HUES64 (cell line): ENCODE measurements at regions not wholly inside any gene's neighbourhood (a gene's known extent, or its start where the extent isn't known, plus 50 kb on each side); places are given as distances from the start of the nearest gene placed in this dataset.

ENCODE experiments used
- H3K27ac ChIP-seq: 2 replicates; pipeline ENCODE4 v1.7.0; 2013; ENCODE audit warnings: low read depth, low read length, inconsistent platforms
- H3K27me3 ChIP-seq: 2 replicates; pipeline ENCODE4 v1.6.1; 2013; ENCODE audit warnings: mild to moderate bottlenecking, low read length; ENCODE audit not compliant: insufficient read depth
- H3K36me3 ChIP-seq: 2 replicates; pipeline ENCODE4 v1.6.1; 2013; ENCODE audit warnings: mild to moderate bottlenecking, low read length; ENCODE audit not compliant: insufficient read depth
- H3K4me1 ChIP-seq: 2 replicates; pipeline ENCODE4 v1.6.1; 2013; ENCODE audit warnings: mild to moderate bottlenecking, low read length, moderate library complexity; ENCODE audit not compliant: insufficient read depth
- H3K4me3 ChIP-seq: 2 replicates; pipeline ENCODE4 v1.5.1; 2013; ENCODE audit warnings: mild to moderate bottlenecking, low read length, moderate library complexity
- H3K9ac ChIP-seq: 2 replicates; pipeline ENCODE4 v1.6.1; 2013; ENCODE audit warnings: mild to moderate bottlenecking, low read depth, low read length
- H3K9me3 ChIP-seq: 2 replicates; pipeline ENCODE4 v1.6.1; 2013; ENCODE audit warnings: low read depth, low read length; ENCODE audit not compliant: insufficient read depth
- WGBS: fragments of 150-250, 120-280 bp; methylation state at CpG from one replicate; pipeline ENCODE4 v1.1.7; 2013; ENCODE audit warnings: missing lambda C conversion rate; 5-methylcytosine and 5-hydroxymethylcytosine counted together

- Histone ChIP-seq H3K4me1 (no peaks in the 10 kb centered on the region), H3K4me3 (no peak overlapping the region), H3K27me3 (no peaks in the 10 kb centered on the region), H3K9me3 (no peaks in the 10 kb centered on the region), H3K36me3 (no peaks in the 10 kb centered on the region), H3K9ac (no peak overlapping the region), H3K27ac (no peak overlapping the region)
Measured at GRCh38 chr9:108419379-108419778, 436.4 kb downstream of the ACTL7B start.

DNA sequence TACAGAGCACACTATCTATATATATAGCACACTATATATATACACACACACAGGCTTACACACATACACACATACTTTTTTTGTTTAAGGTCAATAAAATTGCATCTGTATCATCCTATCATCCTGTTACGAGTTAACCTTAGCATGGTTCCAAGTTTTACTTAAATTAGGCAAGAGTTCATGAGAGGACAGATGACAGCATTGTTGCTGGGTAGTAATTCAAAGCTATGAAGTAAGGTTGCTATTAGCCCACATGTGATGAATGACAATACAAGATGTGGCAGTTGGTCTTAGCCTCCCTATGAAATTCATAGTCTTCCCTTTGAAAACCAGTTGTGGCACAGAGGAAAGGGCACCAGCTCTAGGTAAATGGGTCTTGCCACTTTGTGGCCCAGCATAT lies 438.1 kb downstream of the ACTL7B start:
- WGBS, result 92% methylated on average over 1 of the region's 1 CpG
- no peaks in the 10 kb centered on the region for H3K9me3 ChIP-seq

DNA sequence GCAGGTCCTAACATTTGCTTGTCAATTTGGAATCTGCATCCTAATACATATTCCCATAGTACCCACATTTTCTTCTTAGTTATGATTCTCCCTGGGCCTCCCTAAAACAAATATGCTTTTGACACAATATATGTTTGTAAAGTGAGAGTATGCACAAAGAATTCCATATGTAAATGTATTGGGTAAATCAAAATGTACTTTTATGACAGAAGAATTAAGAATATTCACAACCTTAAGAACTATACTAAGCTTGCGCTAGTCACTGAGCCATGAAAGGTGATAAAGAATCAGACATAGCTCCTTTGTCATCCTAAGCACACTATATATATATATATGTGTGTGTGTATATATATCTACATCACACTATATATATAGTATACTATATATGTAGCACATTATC lies 438.5 kb downstream of the ACTL7B start:
- H3K4me3 ChIP-seq, result no peak overlapping the region
- WGBS, result no CpG with 5 or more reads among the region's 1 CpG
- no peaks in the 10 kb centered on the region for H3K4me1 ChIP-seq
- no peaks in the 10 kb centered on the region for H3K27me3 ChIP-seq
- no peak overlapping the region for H3K27ac ChIP-seq
- H3K9ac ChIP-seq, result no peak overlapping the region
- no peaks in the 10 kb centered on the region for H3K36me3 ChIP-seq
- no peaks in the 10 kb centered on the region for H3K9me3 ChIP-seq

More for the DNA sequence above, 438.1 kb downstream of the ACTL7B start:
- no peak overlapping the region for H3K4me3 ChIP-seq
- H3K27me3 ChIP-seq, result no peaks in the 10 kb centered on the region
- no peaks in the 10 kb centered on the region for H3K36me3 ChIP-seq
- H3K27ac ChIP-seq, result no peak overlapping the region
- H3K9ac ChIP-seq, result no peak overlapping the region
- no peaks in the 10 kb centered on the region for H3K4me1 ChIP-seq

DNA sequence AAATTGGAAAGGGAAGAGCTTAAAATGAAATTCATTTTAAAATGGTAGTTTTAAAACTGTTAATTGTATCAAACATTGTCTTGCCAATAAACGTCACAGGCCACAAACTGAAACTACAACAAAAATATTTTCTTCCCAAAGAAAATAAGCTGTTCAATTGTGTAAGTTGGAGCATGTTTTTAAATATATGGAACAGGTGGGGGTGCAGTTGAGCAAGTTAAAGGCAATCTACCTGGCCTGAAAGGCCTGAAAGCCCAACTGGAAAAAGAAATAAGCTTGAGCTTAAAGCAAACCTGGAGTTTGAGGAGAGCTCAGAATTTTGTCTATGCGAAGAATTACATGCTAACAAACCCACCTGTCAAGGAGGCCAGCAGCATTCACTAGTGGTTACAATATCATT lies 439.5 kb downstream of the ACTL7B start:
- H3K9me3 ChIP-seq, result no peaks in the 10 kb centered on the region
- no peaks in the 10 kb centered on the region for H3K27me3 ChIP-seq
- no peaks in the 10 kb centered on the region for H3K36me3 ChIP-seq
- 100% methylated on average over 1 of the region's 2 CpGs for WGBS
- no peak overlapping the region for H3K9ac ChIP-seq
- H3K4me3 ChIP-seq, result no peak overlapping the region
- no peak overlapping the region for H3K27ac ChIP-seq
- no peaks in the 10 kb centered on the region for H3K4me1 ChIP-seq

DNA sequence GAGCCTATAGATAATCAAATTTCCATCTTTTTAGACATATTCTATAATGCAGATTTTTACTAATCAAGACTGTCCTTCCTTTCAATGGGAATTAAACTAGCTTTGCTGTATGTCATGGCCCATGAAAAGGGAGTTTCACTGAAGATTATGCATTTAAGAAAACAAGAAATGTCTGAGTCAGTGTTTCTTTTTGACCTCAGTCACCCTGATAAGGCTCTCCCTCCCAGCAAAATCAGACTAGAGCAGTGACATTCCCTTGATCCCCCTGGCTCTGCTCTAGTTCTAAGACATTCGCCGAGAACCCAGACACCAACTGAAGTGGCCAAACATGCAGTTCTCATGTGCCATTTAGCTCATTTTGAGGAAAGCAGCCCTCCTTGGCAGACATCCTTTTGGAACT lies 442.0 kb downstream of the ACTL7B start:
- no peak overlapping the region for H3K9ac ChIP-seq
- whole genome bisulfite sequencing, result 93% methylated on average over 2 of the region's 2 CpGs
- no peak overlapping the region for H3K27ac ChIP-seq
- no peaks in the 10 kb centered on the region for H3K27me3 ChIP-seq
- H3K9me3 ChIP-seq, result no peaks in the 10 kb centered on the region
- no peaks in the 10 kb centered on the region for H3K36me3 ChIP-seq
- H3K4me3 ChIP-seq, result no peak overlapping the region
- no peaks in the 10 kb centered on the region for H3K4me1 ChIP-seq

GRCh38 chr9:108412755-108413154 lies 443.0 kb downstream of the ACTL7B start:
- 75% methylated on average over 4 of the region's 4 CpGs for WGBS
- Histone ChIP-seq H3K4me1 (no peaks in the 10 kb centered on the region), H3K9ac (no peak overlapping the region), H3K27me3 (no peaks in the 10 kb centered on the region), H3K4me3 (no peak overlapping the region), H3K36me3 (no peaks in the 10 kb centered on the region), H3K9me3 (no peaks in the 10 kb centered on the region), H3K27ac (no peak overlapping the region)

- no peak overlapping the region for H3K27ac ChIP-seq
- 92% methylated on average over 1 of the region's 1 CpG for WGBS
- no peaks in the 10 kb centered on the region for H3K4me1 ChIP-seq
- no peak overlapping the region for H3K4me3 ChIP-seq
- H3K36me3 ChIP-seq, result no peaks in the 10 kb centered on the region
- H3K27me3 ChIP-seq, result no peaks in the 10 kb centered on the region
- H3K9ac ChIP-seq, result no peak overlapping the region
- H3K9me3 ChIP-seq, result no peaks in the 10 kb centered on the region
Measured at GRCh38 chr9:108411632-108412031, 444.2 kb downstream of the ACTL7B start.

- H3K4me1 ChIP-seq, result no peaks in the 10 kb centered on the region
- H3K27ac ChIP-seq, result no peak overlapping the region
- no peaks in the 10 kb centered on the region for H3K9me3 ChIP-seq
- no peak overlapping the region for H3K4me3 ChIP-seq
- H3K9ac ChIP-seq, result no peak overlapping the region
- H3K36me3 ChIP-seq, result no peaks in the 10 kb centered on the region
- no peaks in the 10 kb centered on the region for H3K27me3 ChIP-seq
- WGBS, result no CpG with 5 or more reads among the region's 1 CpG
Measured at GRCh38 chr9:108410161-108410560, 445.6 kb downstream of the ACTL7B start.

GRCh38 chr9:108400297-108400696 lies 455.5 kb downstream of the ACTL7B start:
- no peaks in the 10 kb centered on the region for H3K36me3 ChIP-seq
- H3K4me1 ChIP-seq, result no peaks in the 10 kb centered on the region
- H3K9ac ChIP-seq, result no peak overlapping the region
- no peak overlapping the region for H3K4me3 ChIP-seq
- H3K27ac ChIP-seq, result no peak overlapping the region
- no peaks in the 10 kb centered on the region for H3K27me3 ChIP-seq
- H3K9me3 ChIP-seq, result 0 out of 2 replicates have a peak, but pooled peaks cover 4% of the 10 kb centered on the region

DNA sequence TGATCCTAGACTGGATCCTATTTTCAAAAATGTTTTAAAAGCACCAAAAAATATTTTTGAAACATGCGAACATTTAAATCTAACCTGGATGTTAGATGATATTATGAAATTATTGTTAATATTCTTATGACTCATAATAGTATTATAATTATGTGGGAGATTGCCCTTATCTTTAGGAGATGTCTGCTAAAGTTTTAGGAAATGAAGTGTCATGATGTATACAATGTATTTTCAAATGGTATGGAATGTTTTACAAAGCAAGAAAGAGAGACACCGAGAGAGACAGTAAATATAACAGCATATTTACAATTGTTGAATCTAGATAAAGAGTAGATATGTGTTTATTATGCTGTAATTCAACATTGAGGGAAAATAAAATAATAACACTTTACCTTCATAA lies 455.9 kb downstream of the ACTL7B start:
- no peak overlapping the region for H3K4me3 ChIP-seq
- WGBS, result 100% methylated on average over 1 of the region's 2 CpGs
- H3K36me3 ChIP-seq, result no peaks in the 10 kb centered on the region
- H3K27me3 ChIP-seq, result no peaks in the 10 kb centered on the region
- H3K9ac ChIP-seq, result no peak overlapping the region
- no peak overlapping the region for H3K27ac ChIP-seq
- no peaks in the 10 kb centered on the region for H3K4me1 ChIP-seq
- H3K9me3 ChIP-seq, result 0 out of 2 replicates have a peak, but pooled peaks cover 4% of the 10 kb centered on the region

GRCh38 chr9:108397286-108397685 lies 458.5 kb downstream of the ACTL7B start:
- no peaks in the 10 kb centered on the region for H3K4me1 ChIP-seq
- no peak overlapping the region for H3K9ac ChIP-seq
- no peak overlapping the region for H3K4me3 ChIP-seq
- no peak overlapping the region for H3K27ac ChIP-seq
- H3K9me3 ChIP-seq, result 0 out of 2 replicates have a peak, but pooled peaks cover 4% of the 10 kb centered on the region
- no peaks in the 10 kb centered on the region for H3K27me3 ChIP-seq
- no peaks in the 10 kb centered on the region for H3K36me3 ChIP-seq

DNA sequence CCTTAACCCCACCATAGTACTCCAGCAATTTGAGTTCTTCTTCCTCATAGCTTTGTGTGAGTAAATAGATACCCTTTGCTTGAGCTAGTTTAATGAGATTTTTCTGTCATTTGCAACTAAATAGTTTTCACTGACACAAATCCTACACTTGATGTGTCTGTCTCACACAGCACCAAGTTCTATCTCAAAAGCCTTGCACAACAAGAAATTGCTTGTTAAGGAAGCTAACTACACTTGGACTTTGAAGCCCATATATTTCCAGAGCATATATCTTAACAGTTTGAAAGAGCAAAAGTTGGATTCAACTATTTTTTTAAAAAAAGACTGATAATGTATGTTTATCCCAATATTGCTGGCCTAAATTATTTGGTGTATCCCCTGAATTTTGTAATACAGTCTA lies 459.2 kb downstream of the ACTL7B start:
- Histone ChIP-seq H3K36me3 (no peaks in the 10 kb centered on the region), H3K9ac (no peak overlapping the region), H3K9me3 (0 out of 2 replicates have a peak, but pooled peaks cover 4% of the 10 kb centered on the region), H3K4me1 (no peaks in the 10 kb centered on the region), H3K4me3 (no peak overlapping the region), H3K27ac (no peak overlapping the region), H3K27me3 (no peaks in the 10 kb centered on the region)
